Activated CD8-positive, alpha-beta memory T cell treated with anti-CD3 and anti-CD28 coated beads for 24 hours (primary cell): ENCODE measurements at regions not wholly inside any gene's neighbourhood (a gene's known extent, or its start where the extent isn't known, plus 50 kb on each side); places are given as distances from the start of the nearest gene placed in this dataset.
"Not testable (repeated sequence)": the region's sequence is repeated elsewhere in the genome, so short reads cannot be mapped to it uniquely, and the experiment has no call there.

Experiments
- DNase-seq: peaks from one replicate; pipeline ENCODE4 v3.0.0-alpha.2; 2020

GRCh38 chr2:56519806-56520205, 336.0 kb downstream of the CCDC85A start:
- DNase-seq: no peak

GRCh38 chr2:56522605-56523089, 338.9 kb downstream of the CCDC85A start:
- no peak for DNase-seq

GRCh38 chr2:56523816-56524215, 340.0 kb downstream of the CCDC85A start:
- no peak for DNase-seq

GRCh38 chr2:56531668-56532420, 348.1 kb downstream of the CCDC85A start:
- DNase-seq: no peak

GRCh38 chr2:56534321-56534720, 350.5 kb downstream of the CCDC85A start:
- DNase-seq: no peak

GRCh38 chr2:56537756-56538155, 354.0 kb downstream of the CCDC85A start:
- no peak for DNase-seq

- DNase-seq: no peak
Measured at GRCh38 chr2:56539618-56540017, 355.8 kb downstream of the CCDC85A start.

GRCh38 chr2:56540467-56540866, 356.7 kb downstream of the CCDC85A start:
- DNase-seq: no peak

GRCh38 chr2:56540916-56541315, 357.1 kb downstream of the CCDC85A start:
- no peak for DNase-seq

GRCh38 chr2:56542213-56542612, 358.4 kb downstream of the CCDC85A start:
- no peak for DNase-seq

GRCh38 chr2:56565143-56565542, 381.4 kb downstream of the CCDC85A start:
- no peak for DNase-seq

GRCh38 chr2:56571074-56571473, 387.3 kb downstream of the CCDC85A start:
- DNase-seq: no peak

GRCh38 chr2:56576001-56576400, 392.2 kb downstream of the CCDC85A start:
- no peak for DNase-seq

GRCh38 chr2:56580242-56580641, 396.5 kb downstream of the CCDC85A start:
- no peak for DNase-seq

GRCh38 chr2:56582570-56582969, 398.8 kb downstream of the CCDC85A start:
- no peak for DNase-seq

GRCh38 chr2:56583796-56584315, 400.1 kb downstream of the CCDC85A start:
- DNase-seq: no peak

GRCh38 chr2:56587456-56587855, 403.7 kb downstream of the CCDC85A start:
- DNase-seq: no peak

- DNase-seq: no peak
Measured at GRCh38 chr2:56589194-56589593, 405.4 kb downstream of the CCDC85A start.

- DNase-seq: no peak
Measured at GRCh38 chr2:56589835-56590234, 406.0 kb downstream of the CCDC85A start.

- no peak for DNase-seq
Measured at GRCh38 chr2:56590611-56591010, 406.8 kb downstream of the CCDC85A start.

GRCh38 chr2:56606086-56606485, 422.3 kb downstream of the CCDC85A start:
- DNase-seq: not testable (repeated sequence)

GRCh38 chr2:56613254-56613653, 429.5 kb downstream of the CCDC85A start:
- no peak for DNase-seq

GRCh38 chr2:56613920-56614319, 430.1 kb downstream of the CCDC85A start:
- no peak for DNase-seq

- no peak for DNase-seq
Measured at GRCh38 chr2:56615760-56616159, 432.0 kb downstream of the CCDC85A start.

GRCh38 chr2:56624181-56624580, 440.4 kb downstream of the CCDC85A start:
- no peak for DNase-seq
